ENCODE measurements at regions not wholly inside any gene's neighbourhood (a gene's known extent, or its start where the extent isn't known, plus 50 kb on each side); places are given as distances from the start of the nearest gene placed in this dataset.

DNA sequence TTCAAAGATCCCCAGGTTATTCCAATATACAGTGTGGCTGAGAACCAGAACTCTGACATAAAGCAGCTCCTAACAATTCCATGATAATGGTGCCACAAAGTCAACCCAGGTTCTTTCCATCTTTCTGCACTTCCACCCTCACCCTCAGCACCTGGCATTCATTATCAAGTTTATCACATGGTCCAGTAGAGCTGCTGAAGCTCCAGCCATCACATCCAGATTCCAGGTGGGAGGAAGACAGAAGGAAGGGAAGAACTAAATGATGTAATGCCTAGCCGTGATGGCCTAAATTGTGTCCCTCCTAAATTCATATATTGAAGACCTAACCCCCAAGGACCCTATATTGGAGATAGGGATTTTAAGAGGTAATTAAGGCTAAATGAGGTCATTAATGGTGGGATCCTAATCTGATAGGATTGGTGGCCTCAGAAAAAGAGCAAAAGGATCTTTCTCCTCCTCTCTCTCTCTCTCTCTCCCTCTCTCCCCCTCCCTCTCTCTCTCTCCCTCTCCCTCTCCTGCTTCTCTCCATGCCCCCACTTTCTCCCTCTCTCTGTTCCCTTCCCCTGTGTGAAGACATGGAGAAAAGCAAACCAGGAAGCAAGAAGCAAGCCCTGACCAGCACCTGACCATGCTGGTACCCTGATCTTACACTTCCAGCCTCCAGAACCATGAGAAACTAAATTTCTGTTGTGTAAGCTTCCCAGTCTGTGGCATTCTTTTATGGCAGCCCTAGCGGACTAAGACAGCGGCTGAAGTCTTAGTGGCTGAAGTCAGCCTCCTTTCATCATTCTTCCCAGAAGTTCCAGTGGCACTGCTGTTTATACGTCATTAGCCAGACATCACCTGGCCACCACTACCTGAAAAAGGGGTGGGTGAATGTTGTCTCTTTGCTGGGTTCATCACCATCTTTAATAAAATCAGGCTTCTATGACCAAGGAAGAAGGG is 369.7 kb upstream of the PROK2 start:
- H3K4ac ChIP-seq (replicated peaks; ENCODE audit: insufficient read length, low read depth, low read length) = no peak overlapping the region
- H2AK5ac ChIP-seq (ENCODE audit: low read depth, low read length) = no peak overlapping the region
- H2BK20ac ChIP-seq (ENCODE audit: low read length) = no peak overlapping the region
- H3K18ac ChIP-seq (ENCODE audit: extremely low read depth, low read length) = no peak overlapping the region
- DNase-seq (ENCODE audit: low read depth in 1 of 2, low spot score in 2 of 2) = no peak
- no peaks in the 10 kb centered on the region for H3K4me1 ChIP-seq (replicated peaks in 1 of 4; ENCODE audit: control insufficient read depth in 3 of 4, insufficient read depth in 4 of 4, low read length in 3 of 4)
- no peak overlapping the region for H2BK5ac ChIP-seq (ENCODE audit: low read depth, low read length)
- no peak overlapping the region for H3K14ac ChIP-seq (ENCODE audit: insufficient read length)
- TF ChIP-seq ASH2L (IDR thresholded peaks at IDR 0.05; ENCODE audit: low read length) (no peak), KDM1A (IDR thresholded peaks at IDR 0.05; ENCODE audit: borderline replicate concordance, low read length) (peak; percentile 73; the same call in 1 of the 2 replicates), CHD1 (IDR thresholded peaks at IDR 0.05; ENCODE audit: low read depth, low read length) (no peak), CHD2 (IDR thresholded peaks at IDR 0.05; ENCODE audit: low read length) (no peak), JUN (IDR thresholded peaks at IDR 0.05; ENCODE audit: low read depth, low read length) (no peak)
- H3K4me3 ChIP-seq (ENCODE audit: extremely low read depth in 1 of 4, insufficient read depth in 2 of 4, low read depth in 3 of 4, low read length in 4 of 4) = no peak overlapping the region
- no peaks in the 10 kb centered on the region for H4K20me1 ChIP-seq (replicated peaks in 1 of 2; ENCODE audit: control insufficient read depth in 1 of 2, insufficient read depth in 2 of 2, low read length in 2 of 2)
- H3K27ac ChIP-seq (ENCODE audit: low read depth, low read length) = no peak overlapping the region
- POLR2A ChIA-PET (ENCODE audit: partially characterized antibody) = no interaction called here
- no peak overlapping the region for H2BK120ac ChIP-seq (replicated peaks; ENCODE audit: low read depth, low read length)
- no peaks in the 10 kb centered on the region; the same call in 1 of the 2 replicates for H3K23me2 ChIP-seq (ENCODE audit: low read depth, low read length)
- no peak overlapping the region for H2BK15ac ChIP-seq (ENCODE audit: low read length)
- H4K8ac ChIP-seq (ENCODE audit: extremely low read depth, insufficient read depth, low read length) = no peak overlapping the region
- H3K9me3 ChIP-seq (ENCODE audit: insufficient read depth in 2 of 2, low read depth in 1 of 2, low read length in 1 of 2) = peaks cover 5 to 8% of the 10 kb centered on the region in 2 experiments; a peak in 2 of 4 replicates
- H3K23ac ChIP-seq (ENCODE audit: insufficient read length) = no peak overlapping the region
- H2BK12ac ChIP-seq (ENCODE audit: low read depth, low read length) = 0 out of 2 replicates have a peak overlapping the region, but pooled peaks have one; percentile 60
- no peak overlapping the region for H4K91ac ChIP-seq (replicated peaks; ENCODE audit: insufficient read length, low read length)
- H3K36me3 ChIP-seq (ENCODE audit: control insufficient read depth in 2 of 4, insufficient read depth in 4 of 4, low read length in 3 of 4) = no peaks in the 10 kb centered on the region
- no peak overlapping the region for H3K4me2 ChIP-seq (ENCODE audit: insufficient read depth in 1 of 2, low read depth in 2 of 2, low read length in 2 of 2)
- no peak overlapping the region for H3K56ac ChIP-seq (replicated peaks; ENCODE audit: insufficient read length, low read depth, low read length)
- CTCF ChIA-PET (ENCODE audit: partially characterized antibody) = interaction anchor here (0.8 to 1.4 kb wide), 4 partner anchors 17 to 279 kb away, joined by 3 read pairs; no protein-coding TSS in a partner anchor
- FAIRE-seq = no peak
- 85% methylated on average over 4 of the region's 4 CpGs; no CpG with 5 or more reads in 1 of the 2 experiments for WGBS, 2 experiments (ENCODE audit: extremely low coverage in 1 of 2, insufficient coverage in 1 of 2, insufficient read length in 1 of 2, insufficient replicate concordance in 2 of 2, low coverage in 1 of 2, low lambda C conversion rate in 2 of 2, missing lambda C conversion rate in 1 of 2)
- H4K5ac ChIP-seq (ENCODE audit: insufficient read length, low read depth, low read length) = no peak overlapping the region
- no peak overlapping the region for H2AFZ ChIP-seq (ENCODE audit: low read length)
- H3K79me2 ChIP-seq (ENCODE audit: control insufficient read depth in 1 of 2, insufficient read depth in 2 of 2, low read length in 2 of 2) = no peaks in the 10 kb centered on the region
- H3K27me3 ChIP-seq (replicated peaks in 1 of 4; ENCODE audit: control insufficient read depth in 3 of 4, extremely low read depth in 1 of 4, insufficient read depth in 3 of 4, low read length in 3 of 4) = no peaks in the 10 kb centered on the region
- no peaks in the 10 kb centered on the region for H3K79me1 ChIP-seq (ENCODE audit: low read depth, low read length)
- no peak overlapping the region for H3K9ac ChIP-seq (replicated peaks in 1 of 4; ENCODE audit: extremely low read depth in 1 of 4, low read depth in 3 of 4, low read length in 3 of 4)

All from H1 (cell line).